ENCODE measurements at regions not wholly inside any gene's neighbourhood (a gene's known extent, or its start where the extent isn't known, plus 50 kb on each side); places are given as distances from the start of the nearest gene placed in this dataset.

GRCh38 chr3:130626049-130626448 lies 109.1 kb downstream of the COL6A6 start:
- TF ChIP-seq, protein P1, sequence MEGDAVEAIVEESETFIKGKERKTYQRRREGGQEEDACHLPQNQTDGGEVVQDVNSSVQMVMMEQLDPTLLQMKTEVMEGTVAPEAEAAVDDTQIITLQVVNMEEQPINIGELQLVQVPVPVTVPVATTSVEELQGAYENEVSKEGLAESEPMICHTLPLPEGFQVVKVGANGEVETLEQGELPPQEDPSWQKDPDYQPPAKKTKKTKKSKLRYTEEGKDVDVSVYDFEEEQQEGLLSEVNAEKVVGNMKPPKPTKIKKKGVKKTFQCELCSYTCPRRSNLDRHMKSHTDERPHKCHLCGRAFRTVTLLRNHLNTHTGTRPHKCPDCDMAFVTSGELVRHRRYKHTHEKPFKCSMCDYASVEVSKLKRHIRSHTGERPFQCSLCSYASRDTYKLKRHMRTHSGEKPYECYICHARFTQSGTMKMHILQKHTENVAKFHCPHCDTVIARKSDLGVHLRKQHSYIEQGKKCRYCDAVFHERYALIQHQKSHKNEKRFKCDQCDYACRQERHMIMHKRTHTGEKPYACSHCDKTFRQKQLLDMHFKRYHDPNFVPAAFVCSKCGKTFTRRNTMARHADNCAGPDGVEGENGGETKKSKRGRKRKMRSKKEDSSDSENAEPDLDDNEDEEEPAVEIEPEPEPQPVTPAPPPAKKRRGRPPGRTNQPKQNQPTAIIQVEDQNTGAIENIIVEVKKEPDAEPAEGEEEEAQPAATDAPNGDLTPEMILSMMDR (IDR thresholded peaks at IDR 0.05) = no peak
- TF ChIP-seq POLR2A (IDR thresholded peaks at IDR 0.05) = no peak

Measured in body of pancreas (tissue), 4 donors.